Sigmoid colon (tissue), 6 donors: ENCODE measurements at regions not wholly inside any gene's neighbourhood (a gene's known extent, or its start where the extent isn't known, plus 50 kb on each side); places are given as distances from the start of the nearest gene placed in this dataset.

ENCODE experiments used
- DNase-seq: peaks from one replicate; pipeline ENCODE4 v3.0.0-alpha.2; 2019
- H3K27ac ChIP-seq, 4 donors: fragments of 200-600 bp; sonication (generic); one replicate each; pipeline ENCODE4 v1.5.1; 2016 to 2019; ENCODE audit warnings: mild to moderate bottlenecking in 1 of 4
- H3K27me3 ChIP-seq, 3 donors: fragments of 200-600 bp; sonication (generic); one replicate each; pipeline ENCODE4 v1.5.1; 2019; ENCODE audit warnings: mild to moderate bottlenecking in 1 of 3
- H3K36me3 ChIP-seq, 4 donors: fragments of 200-600 bp; sonication (generic); one replicate each; pipeline ENCODE4 v1.5.1; 2016 to 2019
- H3K4me1 ChIP-seq, 4 donors: fragments of 200-600 bp; sonication (generic); one replicate each; pipeline ENCODE4 v1.5.1; 2017 to 2019
- H3K4me3 ChIP-seq, 4 donors: fragments of 200-600 bp; sonication (generic); one replicate each; pipeline ENCODE4 v1.5.1; 2017 to 2019; ENCODE audit warnings: mild to moderate bottlenecking in 2 of 4, moderate library complexity in 1 of 4
- H3K9me3 ChIP-seq, 4 donors: fragments of 200-600 bp in 3 of 4; sonication (generic) in 3 of 4; one replicate each; pipeline versions ENCODE4 v1.5.1 to v1.6.1; 2013 to 2019
- EP300 ChIP-seq, 4 donors: sonication (generic); formaldehyde crosslinking; IDR thresholded peaks; one replicate each; pipeline ENCODE4 v1.6.1; 2017; ENCODE audit warnings: antibody characterized with exemption in 4 of 4
- POLR2A ChIP-seq, 2 donors: fragments of 450-650 bp; IDR thresholded peaks; one replicate each; pipeline ENCODE4 v1.6.1; 2016; ENCODE audit warnings: antibody characterized with exemption in 2 of 2, mild to moderate bottlenecking in 2 of 2, moderate library complexity in 2 of 2
- POLR2AphosphoS5 ChIP-seq, 4 donors: sonication (generic); formaldehyde crosslinking; IDR thresholded peaks; one replicate each; pipeline ENCODE4 v1.6.1; 2017; ENCODE audit warnings: antibody characterized with exemption in 4 of 4
- WGBS, 2 donors: extraction: QIAGEN DNeasy Blood & Tissue Kit; methylation state at CpG; one replicate each; pipeline ENCODE4 v1.1.7; 2013; 5-methylcytosine and 5-hydroxymethylcytosine counted together
- intact Hi-C: fragments of 100-400 bp; cut with DNase I; formaldehyde crosslinking; loops from one replicate; pipeline ENCODE4 v1.15.1; 2023
- TF ChIP-seq, protein P1 (sequence below), 4 experiments: fragments of 450-650 bp in 3 of 4; fragments of 200-600 bp in 1 of 4; IDR thresholded peaks; one replicate each; pipeline ENCODE4 v1.5.1; 2016 to 2019; ENCODE audit warnings: antibody characterized with exemption in 4 of 4, mild to moderate bottlenecking in 3 of 4, moderate library complexity in 2 of 4
- donor health status: healthy with polysubstance abuse.
- donor health status: healthy.

DNA sequence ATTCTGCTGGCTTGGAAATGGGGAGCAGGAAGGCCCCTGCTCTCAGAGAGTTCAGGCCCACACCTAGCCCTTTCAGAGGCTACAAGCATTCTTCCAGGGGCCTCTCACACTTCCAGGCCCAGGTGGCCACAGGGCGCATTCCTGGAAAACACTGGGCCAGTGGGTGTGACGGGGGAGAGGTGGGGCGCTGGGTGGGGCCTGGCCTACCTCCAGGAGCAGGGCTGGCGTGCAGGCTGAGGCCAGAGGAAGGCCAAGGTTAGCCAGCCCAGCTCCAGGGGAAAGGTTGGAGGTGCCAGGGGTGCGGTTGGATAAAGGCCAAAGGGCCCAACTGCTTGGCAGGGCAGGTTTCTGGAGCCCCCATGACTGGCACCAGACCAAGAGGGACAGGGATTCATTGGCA lies 198.2 kb downstream of the MAF start:
- intact Hi-C loops = no loop called here
- H3K27ac ChIP-seq = no peak overlapping the region
- no peak for DNase-seq

GRCh38 chr16:79401782-79402181 lies 198.8 kb downstream of the MAF start:
- WGBS, 2 donors = 95% methylated on average over 1 of the region's 1 CpG
- H3K4me3 ChIP-seq = no peak overlapping the region
- no peak overlapping the region for H3K27ac ChIP-seq
- no peaks in the 10 kb centered on the region for H3K27me3 ChIP-seq
- DNase-seq = no peak
- no peaks in the 10 kb centered on the region for H3K4me1 ChIP-seq
- no peaks in the 10 kb centered on the region for H3K9me3 ChIP-seq
- TF ChIP-seq EP300 (IDR thresholded peaks at IDR 0.05) = no peak
- TF ChIP-seq, protein P1, sequence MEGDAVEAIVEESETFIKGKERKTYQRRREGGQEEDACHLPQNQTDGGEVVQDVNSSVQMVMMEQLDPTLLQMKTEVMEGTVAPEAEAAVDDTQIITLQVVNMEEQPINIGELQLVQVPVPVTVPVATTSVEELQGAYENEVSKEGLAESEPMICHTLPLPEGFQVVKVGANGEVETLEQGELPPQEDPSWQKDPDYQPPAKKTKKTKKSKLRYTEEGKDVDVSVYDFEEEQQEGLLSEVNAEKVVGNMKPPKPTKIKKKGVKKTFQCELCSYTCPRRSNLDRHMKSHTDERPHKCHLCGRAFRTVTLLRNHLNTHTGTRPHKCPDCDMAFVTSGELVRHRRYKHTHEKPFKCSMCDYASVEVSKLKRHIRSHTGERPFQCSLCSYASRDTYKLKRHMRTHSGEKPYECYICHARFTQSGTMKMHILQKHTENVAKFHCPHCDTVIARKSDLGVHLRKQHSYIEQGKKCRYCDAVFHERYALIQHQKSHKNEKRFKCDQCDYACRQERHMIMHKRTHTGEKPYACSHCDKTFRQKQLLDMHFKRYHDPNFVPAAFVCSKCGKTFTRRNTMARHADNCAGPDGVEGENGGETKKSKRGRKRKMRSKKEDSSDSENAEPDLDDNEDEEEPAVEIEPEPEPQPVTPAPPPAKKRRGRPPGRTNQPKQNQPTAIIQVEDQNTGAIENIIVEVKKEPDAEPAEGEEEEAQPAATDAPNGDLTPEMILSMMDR (IDR thresholded peaks at IDR 0.05) = no peak
- no peak for TF ChIP-seq POLR2A (IDR thresholded peaks at IDR 0.05)
- TF ChIP-seq POLR2AphosphoS5 (IDR thresholded peaks at IDR 0.05) = no peak
- intact Hi-C loops = no loop called here
- H3K36me3 ChIP-seq = no peaks in the 10 kb centered on the region

More for the DNA sequence above, 198.2 kb downstream of the MAF start:
- Histone ChIP-seq H3K9me3 (no peaks in the 10 kb centered on the region), H3K4me1 (no peaks in the 10 kb centered on the region), H3K4me3 (no peak overlapping the region), H3K36me3 (no peaks in the 10 kb centered on the region), H3K27me3 (no peaks in the 10 kb centered on the region)
- TF ChIP-seq EP300 (IDR thresholded peaks at IDR 0.05) (no peak), POLR2A (IDR thresholded peaks at IDR 0.05) (no peak)
- WGBS, 2 donors = 20 to 69% methylated on average over 5 of the region's 5 CpGs

- no peak for DNase-seq
- Histone ChIP-seq H3K27ac (no peak overlapping the region), H3K9me3 (no peaks in the 10 kb centered on the region), H3K4me3 (no peak overlapping the region), H3K27me3 (no peaks in the 10 kb centered on the region), H3K4me1 (no peaks in the 10 kb centered on the region), H3K36me3 (no peaks in the 10 kb centered on the region)
- TF ChIP-seq EP300 (IDR thresholded peaks at IDR 0.05) (no peak), POLR2AphosphoS5 (IDR thresholded peaks at IDR 0.05) (no peak), POLR2A (IDR thresholded peaks at IDR 0.05) (no peak)
- TF ChIP-seq, protein P1 (IDR thresholded peaks at IDR 0.05) = no peak
- WGBS, 2 donors = 77 to 95% methylated on average over 4 of the region's 4 CpGs
- intact Hi-C loops = no loop called here
Measured at GRCh38 chr16:79401157-79401556, 199.4 kb downstream of the MAF start.

- TF ChIP-seq EP300 (IDR thresholded peaks at IDR 0.05) (no peak), POLR2A (IDR thresholded peaks at IDR 0.05) (no peak), POLR2AphosphoS5 (IDR thresholded peaks at IDR 0.05) (no peak)
- TF ChIP-seq, protein P1 (IDR thresholded peaks at IDR 0.05) = no peak
- Histone ChIP-seq H3K9me3 (no peaks in the 10 kb centered on the region), H3K27ac (no peak overlapping the region), H3K27me3 (no peaks in the 10 kb centered on the region), H3K4me3 (no peak overlapping the region), H3K36me3 (no peaks in the 10 kb centered on the region), H3K4me1 (no peaks in the 10 kb centered on the region)
- no peak for DNase-seq
- 43 to 77% methylated on average over 13 of the region's 13 CpGs for WGBS, 2 donors
- intact Hi-C loops = no loop called here
Measured at GRCh38 chr16:79400462-79401149, 199.9 kb downstream of the MAF start.

- H3K4me1 ChIP-seq = no peaks in the 10 kb centered on the region
- H3K9me3 ChIP-seq = no peaks in the 10 kb centered on the region
- H3K27ac ChIP-seq = no peak overlapping the region
- no peak for DNase-seq
- H3K27me3 ChIP-seq = no peaks in the 10 kb centered on the region
- intact Hi-C loops = no loop called here
- TF ChIP-seq, protein P1 (IDR thresholded peaks at IDR 0.05) = no peak
- TF ChIP-seq POLR2AphosphoS5 (IDR thresholded peaks at IDR 0.05) (no peak), POLR2A (IDR thresholded peaks at IDR 0.05) (no peak), EP300 (IDR thresholded peaks at IDR 0.05) (no peak)
- no peak overlapping the region for H3K4me3 ChIP-seq
- WGBS, 2 donors = 86 to 94% methylated on average over 5 of the region's 5 CpGs
- no peaks in the 10 kb centered on the region for H3K36me3 ChIP-seq
Measured at GRCh38 chr16:79395591-79395990, 204.9 kb downstream of the MAF start.
